ENCODE measurements at regions not wholly inside any gene's neighbourhood (a gene's known extent, or its start where the extent isn't known, plus 50 kb on each side); places are given as distances from the start of the nearest gene placed in this dataset.

DNA sequence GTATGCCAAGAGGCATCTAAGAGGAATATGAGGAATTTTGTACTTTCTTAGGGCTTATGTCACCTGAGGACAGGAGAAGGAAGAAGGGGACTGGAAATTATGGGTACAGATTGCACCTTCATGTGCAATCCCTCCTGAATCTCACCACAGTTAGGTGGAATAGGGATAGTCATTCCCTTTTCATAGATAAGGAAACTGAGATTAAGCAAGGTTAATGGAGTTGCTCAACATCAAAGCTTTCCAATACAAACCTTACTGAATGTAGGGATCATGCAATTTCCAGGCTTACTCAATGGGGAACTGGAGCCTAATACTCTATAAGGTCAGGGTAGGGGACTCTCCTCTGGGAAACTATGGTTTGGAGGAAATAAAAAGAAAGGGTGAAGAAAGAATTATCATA is 133.0 kb downstream of the C11orf87 start:
- no peak for DNase-seq (ENCODE audit: low spot score)

DNA sequence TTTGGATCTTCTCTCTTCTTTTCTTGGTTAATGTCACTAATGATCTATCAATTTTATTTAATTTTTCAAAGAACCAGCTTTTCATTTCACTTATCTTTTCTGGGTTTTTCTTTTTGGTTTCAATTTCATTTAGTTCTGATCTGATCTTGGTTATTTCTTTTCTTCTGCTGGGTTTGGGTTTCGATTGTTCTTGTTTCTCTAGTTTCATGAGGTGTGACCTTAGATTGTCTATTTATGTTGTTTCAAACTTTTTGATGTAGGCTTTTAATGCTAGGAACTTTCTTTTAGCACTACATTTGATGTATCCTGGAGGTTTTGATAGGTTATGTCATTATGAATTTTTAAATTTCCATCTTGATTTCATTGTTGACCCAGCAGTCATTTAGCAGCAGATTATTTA is 142.3 kb downstream of the C11orf87 start:
- no peak for DNase-seq (ENCODE audit: low spot score)

DNA sequence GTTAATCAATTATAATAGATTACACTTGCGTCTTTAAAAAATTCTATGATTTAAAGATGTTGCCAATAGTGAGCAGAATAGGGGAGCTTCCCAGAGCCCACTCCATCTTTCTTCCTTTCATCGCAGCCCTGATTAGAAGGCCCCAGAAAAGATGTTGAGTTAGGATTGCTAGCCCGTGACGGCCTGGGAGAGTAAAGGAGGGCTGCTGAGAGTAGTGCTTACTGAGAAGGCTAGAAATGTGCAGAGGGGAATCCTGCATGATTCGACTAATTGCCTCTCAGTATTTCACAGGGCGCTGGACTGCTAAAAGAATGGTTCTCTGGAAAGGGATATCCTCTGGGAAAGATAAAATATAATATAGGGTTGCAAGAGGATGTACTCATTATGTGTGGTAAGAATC is 160.5 kb downstream of the C11orf87 start:
- no peak for DNase-seq (ENCODE audit: low spot score)

DNA sequence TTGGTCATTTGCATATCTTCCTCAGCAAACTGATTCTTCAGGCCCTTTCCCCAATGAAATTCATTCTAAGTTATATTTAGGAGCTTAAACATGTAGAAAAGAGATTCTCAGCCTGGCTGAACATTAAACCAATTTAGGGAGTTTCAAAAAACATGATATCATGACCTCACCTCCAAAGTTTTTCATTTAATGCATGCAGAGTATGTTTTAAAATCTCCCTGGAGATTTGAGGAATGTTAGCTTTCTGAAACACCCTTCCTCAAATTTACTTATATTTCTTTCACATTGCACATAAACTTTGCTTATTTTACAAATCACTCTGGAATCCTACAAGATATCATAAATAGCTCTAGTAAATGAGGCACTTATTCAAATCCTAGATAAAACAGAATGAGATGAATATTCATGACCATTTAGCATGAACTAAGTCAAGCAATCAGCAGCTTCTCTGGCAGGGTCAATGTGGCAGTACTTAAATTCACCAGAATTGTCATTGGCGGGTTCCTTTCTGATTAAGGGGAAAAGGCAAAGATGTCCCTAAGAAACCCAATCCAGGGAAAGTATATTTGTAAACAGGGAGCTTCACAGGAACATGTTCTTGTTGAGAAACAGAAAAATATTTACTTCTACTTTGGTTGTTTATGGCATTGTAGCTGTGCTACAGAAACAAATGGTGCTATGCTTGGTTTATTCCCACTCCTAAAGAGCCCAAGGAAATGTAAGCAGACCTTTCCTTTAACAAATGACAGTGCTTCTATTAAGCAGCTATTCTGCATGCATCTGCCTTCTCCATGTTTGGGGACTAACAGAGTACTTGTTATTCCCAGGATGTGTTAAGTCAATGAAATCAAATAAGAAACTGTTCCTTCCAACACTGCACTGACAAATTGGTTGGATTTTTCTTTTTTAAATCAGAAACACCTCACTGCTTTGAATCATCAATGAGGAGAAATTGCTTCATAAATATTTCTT is 162.3 kb downstream of the C11orf87 start:
- DNase-seq (ENCODE audit: low spot score): no peak

DNA sequence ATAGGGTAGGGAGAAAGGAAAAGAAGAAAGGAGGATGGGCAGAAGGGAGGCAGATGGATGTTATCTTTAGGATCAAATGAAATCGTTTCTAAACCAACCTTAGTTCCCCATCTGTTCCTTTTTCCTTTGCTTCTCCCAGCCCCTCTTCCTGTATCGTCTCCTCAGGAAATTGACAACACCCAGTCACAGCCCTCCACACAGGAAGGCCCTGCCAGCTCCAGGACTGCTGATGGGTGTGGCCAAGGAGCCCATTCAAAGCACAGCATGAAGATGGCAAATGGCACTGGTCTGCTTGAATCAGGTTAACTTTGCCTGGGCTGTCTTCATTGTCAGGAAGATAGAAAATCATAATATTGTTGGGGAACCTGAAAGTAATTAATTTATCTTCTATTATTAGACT is 164.8 kb downstream of the C11orf87 start:
- no peak for DNase-seq (ENCODE audit: low spot score)

DNA sequence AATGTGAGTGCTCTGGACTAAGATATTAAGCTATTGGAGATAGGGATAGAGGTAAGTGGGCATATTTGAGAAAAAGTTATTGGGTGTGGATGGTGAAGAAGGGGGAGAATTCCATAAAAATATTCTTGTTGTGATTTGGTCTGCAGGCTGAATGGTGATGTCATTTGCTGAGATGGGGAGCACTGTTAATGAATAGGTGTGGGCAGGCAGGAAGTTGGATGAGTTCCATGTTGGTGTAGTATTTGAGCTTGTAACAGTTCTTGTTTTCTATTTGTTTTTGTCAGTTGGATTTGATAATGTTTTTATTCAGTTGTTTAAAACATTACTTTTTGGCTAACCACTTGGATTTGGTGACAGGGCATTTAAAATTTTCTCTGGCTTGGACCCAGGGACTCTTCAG is 168.8 kb downstream of the C11orf87 start:
- no peak for DNase-seq (ENCODE audit: low spot score)

DNA sequence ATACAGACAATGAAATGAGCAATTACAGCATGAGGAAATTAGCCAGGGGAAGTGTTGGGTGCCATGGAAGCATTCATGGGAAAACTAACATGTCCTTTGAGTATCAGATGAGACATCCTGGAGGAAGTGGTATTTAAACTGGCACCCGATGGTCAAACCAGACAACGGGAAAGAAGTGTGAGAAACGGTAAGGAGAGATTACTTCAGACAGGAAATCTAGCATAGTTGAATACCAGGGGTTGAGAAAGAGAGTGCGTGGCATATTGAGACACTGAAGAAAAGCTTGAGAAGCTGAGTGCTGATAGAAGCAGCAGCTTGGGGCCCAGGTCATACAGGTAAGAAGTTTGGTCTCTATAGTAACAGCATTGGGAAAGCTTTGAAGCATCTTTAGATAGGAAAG is 175.3 kb downstream of the C11orf87 start:
- DNase-seq (ENCODE audit: low spot score): no peak

DNA sequence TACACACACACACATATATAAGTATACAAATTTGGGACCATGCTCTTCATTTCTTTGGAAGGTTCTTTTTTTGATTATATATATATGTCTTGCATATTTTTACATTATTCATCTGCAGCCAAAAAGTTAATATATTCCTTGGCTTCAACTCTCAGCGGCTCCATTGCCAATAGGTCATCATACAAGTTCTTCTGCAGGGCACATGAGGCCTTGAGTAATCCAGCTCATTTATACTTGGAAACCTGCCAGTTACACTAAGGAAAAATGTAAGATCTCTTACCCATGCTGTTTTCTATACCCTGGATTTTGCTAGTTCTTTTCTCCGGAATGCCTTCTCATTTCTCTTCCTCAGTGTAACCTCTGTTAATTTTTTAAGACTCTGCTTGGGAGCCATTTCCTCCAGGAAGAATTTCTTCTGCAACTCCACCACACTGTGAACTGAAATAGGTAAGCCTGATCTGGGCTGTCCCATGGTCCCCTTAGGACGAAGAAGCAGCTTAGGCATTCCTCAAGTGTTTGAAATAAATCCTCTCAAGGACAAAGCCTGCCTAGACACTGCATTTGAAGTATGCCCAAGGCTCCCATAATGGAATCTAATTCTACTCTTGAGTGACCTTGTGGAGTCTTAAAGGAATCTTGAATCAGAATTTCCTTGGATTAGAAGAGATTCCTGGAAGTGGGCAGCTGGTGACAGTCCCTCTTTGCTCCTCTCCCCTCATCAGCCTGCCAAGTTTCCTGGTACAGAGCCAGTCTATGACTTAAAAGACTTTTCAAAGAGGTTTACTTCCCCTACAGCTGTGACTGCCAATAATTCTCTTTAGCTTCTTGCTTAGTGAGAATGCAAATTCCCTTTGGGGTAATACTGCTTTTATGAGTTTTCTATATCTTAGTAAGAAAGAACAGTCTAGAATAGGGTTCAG is 182.8 kb downstream of the C11orf87 start:
- DNase-seq (ENCODE audit: low spot score): no peak

DNA sequence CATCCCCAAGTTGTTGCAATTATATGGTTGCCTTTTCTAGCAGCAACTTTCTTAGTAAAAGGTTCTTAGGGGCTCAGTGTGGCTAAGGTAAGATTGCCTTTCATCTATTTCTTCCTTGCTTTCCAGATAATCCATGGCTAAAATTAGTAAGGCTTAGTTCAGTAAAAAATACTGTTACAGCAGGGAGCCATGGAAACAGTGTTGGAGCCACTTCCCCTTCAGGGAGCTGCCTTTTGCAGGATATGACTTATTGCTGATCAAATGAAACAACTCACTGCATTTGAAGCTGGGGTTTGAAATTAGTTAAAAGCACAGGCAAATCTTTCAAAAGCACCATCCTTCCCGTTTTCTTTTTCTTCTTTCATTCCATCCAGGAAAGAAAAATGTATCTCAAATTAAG is 184.3 kb downstream of the C11orf87 start:
- no peak for DNase-seq (ENCODE audit: low spot score)

DNA sequence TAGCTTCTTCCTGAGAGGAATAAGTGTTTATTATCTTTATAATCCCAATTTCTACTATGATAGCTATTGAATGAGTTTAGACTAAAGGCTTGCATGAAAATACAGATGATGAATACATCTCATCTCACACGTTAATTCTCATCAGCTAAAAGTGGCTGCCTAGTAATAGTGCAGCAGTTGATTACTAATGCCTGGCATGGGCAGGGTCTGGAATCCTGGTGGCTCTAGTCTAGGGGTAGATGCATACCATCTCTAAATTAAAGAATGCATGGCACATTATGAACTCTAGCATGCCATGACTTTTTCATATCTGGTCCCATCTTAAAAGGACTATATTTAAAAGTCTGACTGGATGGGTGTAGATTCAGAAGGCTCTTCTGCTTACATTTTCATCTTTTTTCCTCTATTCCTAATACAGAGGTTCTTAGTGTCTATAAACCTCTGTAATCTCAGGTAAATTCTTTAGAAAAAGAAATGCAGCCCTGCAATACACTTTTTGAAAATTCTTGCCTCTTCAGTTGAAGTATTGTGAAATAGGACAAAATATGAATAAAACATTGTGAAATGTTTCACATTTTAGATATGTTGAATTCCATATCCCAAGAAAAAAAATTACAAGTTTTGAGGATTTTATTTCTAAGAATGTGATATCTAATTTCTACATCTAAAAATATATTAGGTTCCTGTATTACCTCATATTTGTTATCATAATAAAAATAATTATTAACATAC is 187.6 kb downstream of the C11orf87 start:
- no peak for DNase-seq (ENCODE audit: low spot score)

DNA sequence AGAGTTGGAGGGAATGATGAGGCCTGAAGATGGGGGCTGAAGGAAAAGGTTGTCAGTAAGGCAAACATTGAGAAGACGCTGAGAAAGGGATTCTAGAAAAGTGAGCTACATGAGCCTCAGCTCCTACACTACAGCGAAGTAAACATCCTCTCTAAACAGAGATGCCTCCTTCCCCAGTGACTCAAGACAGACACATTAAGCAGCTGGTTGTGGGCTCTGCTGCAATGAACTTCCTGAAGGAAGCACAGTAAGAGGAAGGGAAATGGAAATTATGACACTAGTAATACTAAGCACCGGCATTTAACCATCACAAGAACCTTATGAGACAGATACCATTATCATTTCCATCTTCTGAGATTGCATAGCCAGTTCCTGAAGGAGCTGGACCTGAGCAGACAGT is 190.5 kb downstream of the C11orf87 start:
- no peak for DNase-seq (ENCODE audit: low spot score)

DNA sequence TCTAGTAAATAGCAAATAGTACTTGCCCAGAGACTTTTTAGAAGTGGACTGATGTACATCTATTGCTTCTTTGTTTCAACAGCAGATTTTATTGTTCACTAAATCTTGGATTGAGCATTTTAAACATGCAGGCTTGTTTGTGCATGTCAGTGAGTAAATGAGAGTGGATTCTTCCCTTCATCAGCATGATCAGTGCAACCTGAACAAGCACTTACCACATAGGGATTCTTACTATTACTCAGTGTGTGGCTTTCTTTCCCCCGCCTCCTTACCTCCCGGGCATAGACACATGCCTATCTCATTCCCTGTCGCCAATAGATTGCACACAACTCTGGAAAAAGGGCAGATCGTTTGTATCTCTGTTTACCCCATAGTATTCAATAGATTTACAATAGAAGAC is 197.5 kb downstream of the C11orf87 start:
- no peak for DNase-seq (ENCODE audit: low spot score)

DNA sequence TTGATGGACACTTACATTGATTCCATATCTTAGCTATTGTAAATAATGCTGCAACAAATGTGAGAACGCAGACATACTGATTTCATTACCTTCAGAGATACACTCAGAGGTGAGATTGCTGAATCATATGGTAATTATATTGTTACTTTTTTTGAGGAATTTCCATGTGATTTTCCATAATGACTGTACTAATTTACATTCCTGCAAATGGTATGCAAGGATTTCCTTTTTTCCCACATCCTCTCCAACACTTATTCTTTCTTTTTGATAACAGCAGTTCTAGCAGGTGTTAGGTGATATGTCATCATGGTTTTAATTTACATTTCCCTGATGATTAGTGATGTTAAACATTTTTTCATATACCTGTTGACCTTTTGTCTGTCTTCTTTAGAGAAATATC is 207.7 kb downstream of the C11orf87 start:
- DNase-seq (ENCODE audit: low spot score): no peak

DNA sequence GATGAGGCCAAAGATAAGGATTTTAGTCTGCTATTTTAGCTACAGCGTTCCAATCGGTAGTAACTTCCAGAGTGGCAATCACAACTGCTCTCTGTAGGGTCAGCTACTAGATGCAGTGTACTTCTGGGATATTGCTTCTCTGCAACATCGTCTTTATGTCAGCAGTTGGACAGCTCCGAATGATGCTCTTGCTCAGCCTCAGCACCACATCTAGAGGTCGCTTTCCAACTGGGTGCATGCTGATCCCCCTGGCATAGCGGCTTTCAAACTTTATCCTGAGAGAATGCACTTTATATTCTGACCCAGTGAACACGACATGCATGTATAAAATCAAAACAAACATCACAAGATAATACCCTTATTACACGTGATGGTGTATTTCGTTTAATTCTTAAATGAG is 219.6 kb downstream of the C11orf87 start:
- DNase-seq (ENCODE audit: low spot score): peak; percentile 56

DNA sequence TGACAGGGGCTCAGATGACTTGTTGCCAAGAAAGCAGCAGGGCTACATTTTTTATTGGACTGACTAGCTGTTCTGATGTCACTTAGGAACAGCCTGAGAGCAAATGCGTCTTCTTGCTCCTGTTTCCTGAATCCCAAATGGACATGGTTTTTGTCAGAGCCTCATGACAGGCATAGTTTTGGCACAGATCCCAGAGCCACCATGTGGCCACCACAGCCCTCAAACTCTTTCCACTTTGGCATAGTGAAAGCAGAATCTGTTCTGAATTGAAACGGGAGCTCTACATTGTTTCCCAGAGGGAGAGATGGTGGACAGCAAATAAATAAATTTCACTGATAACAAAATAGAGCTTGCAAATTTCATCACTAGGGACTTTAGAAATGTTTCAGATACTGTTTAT is 222.2 kb downstream of the C11orf87 start:
- no peak for DNase-seq (ENCODE audit: low spot score)

DNA sequence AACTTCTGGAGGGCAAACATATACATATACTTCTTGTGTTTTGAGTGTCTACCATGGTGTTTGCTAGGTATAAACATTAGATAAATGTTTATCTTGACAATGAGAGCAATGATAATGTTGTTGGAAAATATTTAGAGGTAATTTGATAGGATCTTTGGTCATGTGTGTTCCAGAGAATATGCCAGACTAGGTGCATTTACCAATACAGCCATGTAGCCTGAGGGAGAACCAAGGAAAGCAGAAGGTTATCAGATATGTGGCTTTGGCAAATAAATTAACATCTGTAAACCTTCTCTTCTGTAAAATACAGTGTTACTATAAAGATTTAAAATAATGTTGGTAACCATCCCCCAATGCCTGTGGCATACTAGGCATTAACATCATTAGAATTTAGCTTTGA is 226.8 kb downstream of the C11orf87 start:
- DNase-seq (ENCODE audit: low spot score): no peak

DNA sequence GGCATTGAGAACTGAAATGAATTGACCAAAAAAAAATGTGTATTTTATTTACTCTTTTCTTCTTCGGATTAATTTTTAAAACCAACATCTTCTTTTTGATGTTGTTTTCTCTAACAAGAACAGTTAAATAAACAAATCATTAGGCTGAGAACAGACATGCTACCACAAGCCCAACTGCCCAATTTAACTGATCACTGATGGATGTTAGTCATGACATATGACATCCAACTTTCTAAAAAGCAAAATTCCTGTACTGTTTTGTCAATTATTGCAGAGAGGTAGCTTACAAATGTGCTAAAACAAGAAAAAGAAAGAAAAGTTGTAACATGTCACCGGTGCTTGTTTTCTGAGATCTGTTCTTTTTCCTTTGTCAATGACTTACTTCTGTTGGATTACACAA is 232.1 kb downstream of the C11orf87 start:
- DNase-seq (ENCODE audit: low spot score): no peak

DNA sequence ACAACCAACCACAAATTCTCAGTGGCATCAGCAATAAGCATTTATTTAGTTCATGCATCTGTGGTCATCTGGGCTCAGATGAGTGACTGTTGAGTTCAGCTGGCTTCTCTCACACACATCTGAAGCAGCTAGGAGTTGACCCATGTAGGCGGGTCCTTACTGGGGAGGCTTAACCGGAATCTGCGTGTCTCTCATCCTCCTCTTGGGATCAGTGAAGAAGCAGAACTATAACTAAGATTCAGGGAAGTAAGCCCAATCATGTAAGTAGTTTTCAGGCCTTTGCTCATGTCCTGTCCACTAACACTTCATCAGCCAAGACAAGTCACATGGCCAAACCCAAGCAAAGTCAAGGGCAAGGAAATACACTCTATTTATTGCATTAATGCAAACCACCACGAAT is 236.2 kb downstream of the C11orf87 start:
- DNase-seq (ENCODE audit: low spot score): no peak

DNA sequence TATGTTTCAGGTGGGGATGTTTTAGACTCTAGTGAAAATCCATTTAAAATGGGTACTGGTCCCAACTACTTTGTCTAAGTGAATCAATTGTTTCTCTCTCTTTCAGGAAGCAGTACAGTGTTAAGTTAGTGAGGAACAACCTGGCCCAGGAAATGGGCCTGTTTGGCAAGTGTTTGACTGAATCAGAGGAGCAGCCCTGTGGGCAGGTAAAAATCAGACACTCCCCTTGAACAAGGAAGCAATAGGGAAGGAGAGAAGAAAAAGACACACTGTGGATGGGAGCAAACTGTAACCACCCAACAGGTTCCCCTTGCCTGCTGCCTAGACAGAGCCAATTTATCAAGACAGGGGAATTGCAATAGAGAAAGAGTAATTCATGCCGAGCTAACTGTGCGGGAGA is 245.7 kb downstream of the C11orf87 start:
- no peak for DNase-seq (ENCODE audit: low spot score)

DNA sequence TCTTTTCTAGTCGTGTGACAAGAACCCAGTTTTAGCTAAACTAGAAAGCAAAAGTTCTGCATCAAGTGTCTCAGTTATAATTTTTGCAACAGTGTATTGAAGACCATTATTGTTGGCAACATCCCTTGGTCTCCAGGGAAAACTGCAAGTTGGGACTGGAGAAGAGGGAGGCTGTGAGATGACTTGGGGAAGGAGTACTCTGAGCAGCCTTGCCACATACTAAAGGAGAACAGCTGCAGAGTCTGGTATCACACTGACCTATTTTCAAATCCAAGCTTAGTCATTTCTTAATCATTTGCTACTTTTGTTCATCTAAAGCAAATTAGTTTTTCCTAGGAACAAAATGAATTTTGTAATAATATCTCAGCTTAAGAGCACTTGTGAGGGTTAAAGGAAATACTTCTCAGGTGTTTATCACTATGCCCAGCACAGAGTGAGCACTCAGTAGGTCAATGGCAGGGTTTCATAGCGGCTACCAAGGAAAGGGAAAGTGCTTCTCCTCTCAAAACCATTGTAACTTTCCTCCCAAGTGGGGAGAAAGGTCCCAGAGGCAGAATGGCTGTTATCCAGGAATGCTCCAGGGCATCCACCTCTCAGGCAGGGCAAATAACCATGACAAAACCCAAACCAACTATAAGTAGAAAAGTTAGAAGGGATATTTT is 247.1 kb downstream of the C11orf87 start:
- DNase-seq (ENCODE audit: low spot score): peak; percentile 41

DNA sequence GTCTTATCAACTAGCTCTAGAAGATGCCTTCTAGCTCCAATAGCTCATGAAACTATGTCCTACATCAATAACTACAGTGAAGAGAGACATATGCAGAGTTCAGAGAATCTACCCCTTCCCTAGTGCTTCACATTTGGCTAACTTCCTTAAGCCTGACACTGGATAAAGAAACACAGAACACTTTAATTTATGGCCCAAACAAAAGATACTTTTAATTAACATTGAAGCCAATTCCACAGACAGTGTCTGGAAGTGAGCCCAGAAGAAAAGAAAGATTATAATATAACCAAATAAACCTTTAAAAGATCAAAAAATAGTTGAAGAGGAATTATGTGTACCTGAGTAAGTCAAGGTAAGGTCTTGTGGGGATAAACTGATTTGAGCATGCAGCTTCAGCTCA is 255.2 kb downstream of the C11orf87 start:
- no peak for DNase-seq (ENCODE audit: low spot score)

DNA sequence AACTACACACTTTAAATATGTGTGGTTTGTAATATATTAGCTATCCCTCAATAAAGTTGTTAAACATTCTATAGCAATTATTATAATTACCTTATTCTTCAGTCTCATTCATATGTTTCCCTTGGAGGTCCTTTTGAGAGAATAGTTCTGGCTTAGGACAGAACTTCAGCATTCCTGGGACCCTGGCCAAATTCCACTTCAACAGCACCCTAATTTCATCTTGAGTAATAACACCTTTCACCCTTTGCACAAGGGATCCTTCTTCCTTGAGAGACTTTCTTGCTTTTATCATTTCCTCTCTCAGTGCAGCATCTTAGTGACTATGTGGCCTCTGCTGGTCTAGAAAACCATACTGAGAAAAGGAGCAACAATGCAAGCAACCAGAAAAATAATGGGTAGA is 255.9 kb downstream of the C11orf87 start:
- DNase-seq (ENCODE audit: low spot score): no peak
